ENCODE measurements at regions not wholly inside any gene's neighbourhood (a gene's known extent, or its start where the extent isn't known, plus 50 kb on each side); places are given as distances from the start of the nearest gene placed in this dataset.

DNA sequence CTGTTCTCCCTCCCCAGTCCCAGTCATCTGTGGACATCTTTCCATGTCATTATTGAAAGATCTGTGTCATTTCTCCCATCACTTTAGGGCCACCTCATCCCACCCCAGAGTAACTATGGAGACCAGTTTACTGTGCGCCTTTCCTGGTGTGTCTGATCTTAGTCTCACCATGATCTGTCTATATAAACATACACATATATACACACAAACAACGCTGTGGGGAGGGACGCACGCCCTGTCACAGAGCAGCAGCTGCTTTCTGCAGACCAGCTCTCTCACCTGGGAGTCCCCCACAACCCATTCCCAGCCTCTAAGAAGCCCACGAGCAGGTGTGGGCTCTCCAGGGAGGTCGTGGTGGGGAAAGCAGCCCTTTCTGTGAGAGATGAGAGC is 68.1 kb upstream of the TOX2 start:
- H3K9me3 ChIP-seq (ENCODE audit: control insufficient read depth in 5 of 5, low read length in 5 of 5): peaks cover 0 to 3% (median 0%) of the 10 kb centered on the region in 5 donors
- no peak overlapping the region for H3K27ac ChIP-seq (ENCODE audit: low read depth, low read length)
- H3K27me3 ChIP-seq (ENCODE audit: control insufficient read depth in 5 of 5, insufficient read depth in 4 of 5, low read length in 5 of 5): peaks cover 0 to 4% (median 0%) of the 10 kb centered on the region in 5 donors
- peaks cover 0 to 6% (median 0%) of the 10 kb centered on the region in 5 donors for H3K4me1 ChIP-seq (ENCODE audit: control insufficient read depth in 5 of 5, insufficient read depth in 5 of 5, low read length in 5 of 5)
- no peaks in the 10 kb centered on the region for H3K36me3 ChIP-seq (ENCODE audit: control insufficient read depth in 5 of 5, insufficient read depth in 5 of 5, low read length in 5 of 5)
- H3K4me3 ChIP-seq (ENCODE audit: low read depth in 1 of 5, low read length in 5 of 5): no peak overlapping the region
- no peak overlapping the region for H3K9ac ChIP-seq (ENCODE audit: low read length in 5 of 5)

GRCh38 chr20:43844778-43845614 is 69.7 kb upstream of the TOX2 start:
- H3K9me3 ChIP-seq (ENCODE audit: control insufficient read depth in 5 of 5, low read length in 5 of 5): peaks cover 0 to 3% (median 0%) of the 10 kb centered on the region in 5 donors
- H3K27ac ChIP-seq (ENCODE audit: low read depth, low read length): peak overlapping the region; percentile 27
- H3K4me1 ChIP-seq (ENCODE audit: control insufficient read depth in 5 of 5, insufficient read depth in 5 of 5, low read length in 5 of 5): peaks cover 0 to 3% (median 0%) of the 10 kb centered on the region in 5 donors
- H3K36me3 ChIP-seq (ENCODE audit: control insufficient read depth in 5 of 5, insufficient read depth in 5 of 5, low read length in 5 of 5): no peaks in the 10 kb centered on the region
- peaks cover 0 to 4% (median 0%) of the 10 kb centered on the region in 5 donors for H3K27me3 ChIP-seq (ENCODE audit: control insufficient read depth in 5 of 5, insufficient read depth in 4 of 5, low read length in 5 of 5)
- no peak overlapping the region for H3K9ac ChIP-seq (ENCODE audit: low read length in 5 of 5)
- H3K4me3 ChIP-seq (ENCODE audit: low read depth in 1 of 5, low read length in 5 of 5): no peak overlapping the region

GRCh38 chr20:43843965-43844660 is 70.5 kb upstream of the TOX2 start:
- Histone ChIP-seq H3K36me3 (ENCODE audit: control insufficient read depth in 5 of 5, insufficient read depth in 5 of 5, low read length in 5 of 5) (no peaks in the 10 kb centered on the region), H3K27me3 (ENCODE audit: control insufficient read depth in 5 of 5, insufficient read depth in 4 of 5, low read length in 5 of 5) (peaks cover 0 to 4% (median 0%) of the 10 kb centered on the region in 5 donors), H3K4me3 (ENCODE audit: low read depth in 1 of 5, low read length in 5 of 5) (no peak overlapping the region), H3K9ac (ENCODE audit: low read length in 5 of 5) (no peak overlapping the region), H3K27ac (ENCODE audit: low read depth, low read length) (no peak overlapping the region), H3K9me3 (ENCODE audit: control insufficient read depth in 5 of 5, low read length in 5 of 5) (peaks cover 0 to 3% (median 0%) of the 10 kb centered on the region in 5 donors), H3K4me1 (ENCODE audit: control insufficient read depth in 5 of 5, insufficient read depth in 5 of 5, low read length in 5 of 5) (no peaks in the 10 kb centered on the region)

GRCh38 chr20:43843096-43843964 is 71.3 kb upstream of the TOX2 start:
- no peaks in the 10 kb centered on the region for H3K4me1 ChIP-seq (ENCODE audit: control insufficient read depth in 5 of 5, insufficient read depth in 5 of 5, low read length in 5 of 5)
- peaks cover 0 to 3% (median 0%) of the 10 kb centered on the region in 5 donors for H3K9me3 ChIP-seq (ENCODE audit: control insufficient read depth in 5 of 5, low read length in 5 of 5)
- no peak overlapping the region for H3K9ac ChIP-seq (ENCODE audit: low read length in 5 of 5)
- no peaks in the 10 kb centered on the region for H3K36me3 ChIP-seq (ENCODE audit: control insufficient read depth in 5 of 5, insufficient read depth in 5 of 5, low read length in 5 of 5)
- H3K4me3 ChIP-seq (ENCODE audit: low read depth in 1 of 5, low read length in 5 of 5): no peak overlapping the region
- peaks cover 0 to 4% (median 0%) of the 10 kb centered on the region in 5 donors for H3K27me3 ChIP-seq (ENCODE audit: control insufficient read depth in 5 of 5, insufficient read depth in 4 of 5, low read length in 5 of 5)
- H3K27ac ChIP-seq (ENCODE audit: low read depth, low read length): no peak overlapping the region

- no peaks in the 10 kb centered on the region for H3K4me1 ChIP-seq (ENCODE audit: control insufficient read depth in 5 of 5, insufficient read depth in 5 of 5, low read length in 5 of 5)
- H3K27ac ChIP-seq (ENCODE audit: low read depth, low read length): no peak overlapping the region
- H3K9me3 ChIP-seq (ENCODE audit: control insufficient read depth in 5 of 5, low read length in 5 of 5): peaks cover 0 to 3% (median 0%) of the 10 kb centered on the region in 5 donors
- no peak overlapping the region for H3K9ac ChIP-seq (ENCODE audit: low read length in 5 of 5)
- no peaks in the 10 kb centered on the region for H3K36me3 ChIP-seq (ENCODE audit: control insufficient read depth in 5 of 5, insufficient read depth in 5 of 5, low read length in 5 of 5)
- H3K4me3 ChIP-seq (ENCODE audit: low read depth in 1 of 5, low read length in 5 of 5): no peak overlapping the region
- H3K27me3 ChIP-seq (ENCODE audit: control insufficient read depth in 5 of 5, insufficient read depth in 4 of 5, low read length in 5 of 5): peaks cover 0 to 9% (median 0%) of the 10 kb centered on the region in 5 donors
Measured at GRCh38 chr20:43842126-43843020, 72.3 kb upstream of the TOX2 start.

- Histone ChIP-seq H3K4me3 (ENCODE audit: low read depth in 1 of 5, low read length in 5 of 5) (no peak overlapping the region), H3K36me3 (ENCODE audit: control insufficient read depth in 5 of 5, insufficient read depth in 5 of 5, low read length in 5 of 5) (no peaks in the 10 kb centered on the region), H3K9me3 (ENCODE audit: control insufficient read depth in 5 of 5, low read length in 5 of 5) (peaks cover 0 to 3% (median 0%) of the 10 kb centered on the region in 5 donors), H3K27me3 (ENCODE audit: control insufficient read depth in 5 of 5, insufficient read depth in 4 of 5, low read length in 5 of 5) (peaks cover 0 to 12% (median 0%) of the 10 kb centered on the region in 5 donors), H3K9ac (ENCODE audit: low read length in 5 of 5) (no peak overlapping the region), H3K27ac (ENCODE audit: low read depth, low read length) (no peak overlapping the region), H3K4me1 (ENCODE audit: control insufficient read depth in 5 of 5, insufficient read depth in 5 of 5, low read length in 5 of 5) (no peaks in the 10 kb centered on the region)
Measured at GRCh38 chr20:43840382-43841070, 74.1 kb upstream of the TOX2 start.

DNA sequence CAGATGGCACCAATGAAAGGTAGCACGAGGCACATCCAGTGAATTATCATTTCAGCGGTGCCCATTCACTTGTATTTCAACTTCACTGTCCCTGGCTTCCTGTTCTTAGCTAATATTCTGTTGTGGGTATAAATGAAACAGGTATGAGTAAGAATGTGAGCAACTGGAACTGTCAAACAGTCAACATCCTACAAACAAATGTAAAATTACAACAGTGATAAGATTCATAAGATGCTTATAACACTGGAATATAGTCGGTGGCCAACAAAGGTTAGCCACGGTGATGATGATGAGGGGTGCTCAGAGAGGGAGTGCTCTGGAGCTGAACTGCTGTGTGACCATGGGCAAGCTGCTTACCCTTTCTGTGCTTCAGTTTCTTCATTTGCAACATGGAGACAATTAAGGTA is 74.9 kb upstream of the TOX2 start:
- Histone ChIP-seq H3K9ac (ENCODE audit: low read length in 5 of 5) (no peak overlapping the region), H3K27ac (ENCODE audit: low read depth, low read length) (no peak overlapping the region), H3K36me3 (ENCODE audit: control insufficient read depth in 5 of 5, insufficient read depth in 5 of 5, low read length in 5 of 5) (no peaks in the 10 kb centered on the region), H3K4me3 (ENCODE audit: low read depth in 1 of 5, low read length in 5 of 5) (no peak overlapping the region), H3K27me3 (ENCODE audit: control insufficient read depth in 5 of 5, insufficient read depth in 4 of 5, low read length in 5 of 5) (peaks cover 0 to 12% (median 0%) of the 10 kb centered on the region in 5 donors), H3K4me1 (ENCODE audit: control insufficient read depth in 5 of 5, insufficient read depth in 5 of 5, low read length in 5 of 5) (no peaks in the 10 kb centered on the region), H3K9me3 (ENCODE audit: control insufficient read depth in 5 of 5, low read length in 5 of 5) (no peaks in the 10 kb centered on the region)

DNA sequence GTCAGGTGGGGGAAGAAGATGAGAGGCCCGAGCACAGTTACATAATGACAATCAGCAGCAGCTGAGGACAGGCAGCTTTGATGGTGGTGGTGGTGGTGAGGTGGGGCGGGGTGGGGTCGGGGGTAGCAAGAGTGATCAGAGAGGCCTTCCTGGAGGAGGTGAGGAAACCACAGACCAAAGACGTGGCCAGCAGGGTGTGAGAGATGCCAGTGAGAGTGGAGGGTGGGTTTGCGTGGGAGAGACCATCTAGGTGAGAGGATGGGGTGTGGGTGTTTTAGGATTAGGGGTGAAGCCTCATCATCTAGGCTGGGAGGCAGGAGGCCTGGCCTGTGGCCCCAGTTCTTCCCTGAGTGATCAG is 76.0 kb upstream of the TOX2 start:
- Histone ChIP-seq H3K4me1 (ENCODE audit: control insufficient read depth in 5 of 5, insufficient read depth in 5 of 5, low read length in 5 of 5) (no peaks in the 10 kb centered on the region), H3K9ac (ENCODE audit: low read length in 5 of 5) (no peak overlapping the region), H3K4me3 (ENCODE audit: low read depth in 1 of 5, low read length in 5 of 5) (no peak overlapping the region), H3K27ac (ENCODE audit: low read depth, low read length) (no peak overlapping the region), H3K27me3 (ENCODE audit: control insufficient read depth in 5 of 5, insufficient read depth in 4 of 5, low read length in 5 of 5) (peaks cover 0 to 10% (median 0%) of the 10 kb centered on the region in 5 donors), H3K9me3 (ENCODE audit: control insufficient read depth in 5 of 5, low read length in 5 of 5) (no peaks in the 10 kb centered on the region), H3K36me3 (ENCODE audit: control insufficient read depth in 5 of 5, insufficient read depth in 5 of 5, low read length in 5 of 5) (no peaks in the 10 kb centered on the region)

Measured in subcutaneous abdominal adipose tissue (tissue), 5 donors.